HG03064 (cell line): ENCODE measurements at regions not wholly inside any gene's neighbourhood (a gene's known extent, or its start where the extent isn't known, plus 50 kb on each side); places are given as distances from the start of the nearest gene placed in this dataset.
"Not testable (repeated sequence)": the region's sequence is repeated elsewhere in the genome, so short reads cannot be mapped to it uniquely, and the experiment has no call there.

Experiments
- ATAC-seq: cut with Tn5 transposase; IDR thresholded peaks from one replicate; pipeline ENCODE4 v1.9.1; 2021; ENCODE audit warnings: low read depth; ENCODE audit not compliant: unreplicated experiment

DNA sequence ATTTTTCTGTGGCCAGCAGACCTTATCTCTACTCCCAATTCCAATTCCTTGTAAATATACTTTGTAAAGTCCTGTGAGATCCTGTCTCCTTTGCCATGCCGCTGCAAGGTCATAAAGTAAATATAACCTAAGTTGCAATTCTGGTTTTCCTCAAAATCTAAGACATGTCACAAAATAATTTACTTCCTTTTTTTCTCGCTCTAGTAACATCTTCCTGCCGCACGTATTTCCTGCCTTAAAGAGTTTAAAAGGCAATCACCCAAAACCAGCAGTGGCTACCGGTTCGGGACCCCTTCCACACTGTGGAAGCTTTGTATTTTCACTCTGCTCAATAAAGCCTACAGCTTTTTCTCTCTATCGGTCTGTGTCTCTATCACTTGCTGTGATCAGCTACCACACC, 832.0 kb upstream of the SLITRK5 start:
- no peak for ATAC-seq

DNA sequence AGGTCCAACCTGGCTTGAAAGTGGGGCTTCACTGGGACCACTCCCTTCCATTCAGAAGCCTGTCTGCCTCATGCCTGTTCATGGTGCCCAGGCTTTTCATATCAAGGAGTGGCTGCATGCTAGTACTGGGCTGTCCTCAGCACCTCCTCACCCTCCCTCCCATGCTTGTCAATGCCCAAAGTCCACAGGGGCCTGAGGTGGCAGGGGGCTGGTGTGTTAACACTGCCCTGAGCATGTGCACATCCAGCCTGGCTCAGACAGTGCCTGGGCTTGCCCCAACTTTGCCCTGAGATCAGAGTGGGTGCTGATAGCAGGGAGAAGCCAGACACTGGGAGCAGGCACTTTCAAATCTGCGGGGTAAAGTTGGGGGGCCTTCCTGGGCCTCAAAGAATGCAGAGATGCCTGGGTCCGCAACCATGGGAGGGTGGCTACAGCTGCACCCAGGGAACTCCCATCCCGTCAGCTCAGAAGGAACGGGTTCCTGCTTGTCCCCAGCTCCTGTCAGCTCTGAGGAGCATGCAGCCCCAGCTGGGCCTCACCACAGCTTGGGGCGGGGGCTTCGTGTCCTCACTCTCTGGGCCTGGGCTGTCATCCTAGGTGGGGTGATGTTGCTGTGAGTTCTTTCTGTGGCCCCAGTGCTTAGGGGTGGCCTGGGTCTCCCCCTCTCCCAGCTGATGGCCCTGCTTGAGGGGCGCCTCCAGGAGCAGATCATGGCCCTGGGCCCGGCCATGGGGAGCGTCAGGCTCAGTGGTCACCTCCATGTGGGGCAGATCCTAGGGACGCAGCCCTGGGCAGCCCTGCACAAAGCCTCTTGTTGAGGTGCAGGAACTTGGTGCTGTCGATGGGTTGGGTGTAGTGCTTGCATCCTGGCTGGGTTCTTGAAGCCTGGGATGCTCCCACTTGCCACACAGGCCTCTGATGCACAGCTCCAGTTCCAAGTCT, 830.6 kb upstream of the SLITRK5 start:
- ATAC-seq = no peak

DNA sequence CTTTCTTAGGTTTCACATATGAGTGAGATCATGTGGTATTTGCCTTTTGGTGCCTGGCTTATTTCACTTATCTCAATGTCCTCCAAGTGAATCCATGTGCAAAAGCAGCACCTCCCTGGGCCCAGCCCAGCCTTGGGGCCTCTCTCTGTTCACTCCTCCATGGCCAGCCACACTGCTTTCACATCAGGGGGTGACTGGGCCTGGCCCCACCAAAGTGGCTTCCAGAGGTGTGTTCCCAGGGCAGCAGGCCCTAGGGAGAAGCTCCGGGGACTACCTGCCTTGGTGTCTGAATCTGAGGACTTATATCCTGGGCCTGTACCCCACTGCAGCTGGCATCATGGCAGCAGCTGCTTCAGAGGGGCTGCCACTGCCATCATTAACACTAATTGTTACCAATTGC, 829.9 kb upstream of the SLITRK5 start:
- ATAC-seq = no peak

DNA sequence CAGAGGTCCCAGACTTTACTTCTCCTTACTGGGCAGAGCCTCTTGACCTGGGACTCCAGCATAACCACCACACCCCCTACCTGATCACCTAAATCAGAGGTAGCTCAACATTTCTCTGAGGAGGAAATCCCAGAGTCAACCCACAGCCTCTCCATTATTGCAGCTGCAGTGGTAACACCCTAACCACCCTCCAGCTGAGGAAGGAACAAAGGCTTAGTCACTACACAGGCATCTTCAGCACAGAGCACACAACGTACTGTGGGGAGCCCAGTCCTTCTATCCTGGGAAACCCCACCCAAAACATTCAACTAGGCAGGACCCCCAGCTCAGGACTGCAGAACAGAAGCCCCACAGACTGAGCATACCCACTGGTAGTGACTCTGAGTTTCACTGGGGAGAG, 824.7 kb upstream of the SLITRK5 start:
- no peak for ATAC-seq

- ATAC-seq = no peak
Observed at GRCh38 chr13:86848716-86849115, 822.5 kb upstream of the SLITRK5 start.

GRCh38 chr13:86856991-86857390, 814.2 kb upstream of the SLITRK5 start:
- no peak for ATAC-seq

GRCh38 chr13:86858216-86858615, 813.0 kb upstream of the SLITRK5 start:
- ATAC-seq = no peak

DNA sequence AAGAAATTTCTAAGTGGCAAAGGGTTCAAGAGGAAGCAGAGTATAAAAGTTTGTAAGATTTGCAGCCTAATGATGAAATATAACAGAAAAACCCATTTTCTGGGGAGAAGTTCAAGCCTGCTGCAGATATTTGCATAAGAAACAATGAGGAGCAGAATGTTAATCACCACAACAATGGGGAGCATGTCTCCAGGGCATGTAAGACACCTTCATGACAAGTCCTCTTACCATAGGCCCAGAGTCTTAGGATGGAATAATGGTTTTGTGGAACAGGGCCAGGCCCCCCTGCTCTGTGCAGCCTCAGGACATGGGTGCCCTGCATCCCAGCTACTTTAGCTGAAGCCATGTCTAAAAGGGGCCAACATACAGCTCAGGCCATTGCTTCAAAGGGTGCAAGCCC, 809.0 kb upstream of the SLITRK5 start:
- ATAC-seq = no peak

DNA sequence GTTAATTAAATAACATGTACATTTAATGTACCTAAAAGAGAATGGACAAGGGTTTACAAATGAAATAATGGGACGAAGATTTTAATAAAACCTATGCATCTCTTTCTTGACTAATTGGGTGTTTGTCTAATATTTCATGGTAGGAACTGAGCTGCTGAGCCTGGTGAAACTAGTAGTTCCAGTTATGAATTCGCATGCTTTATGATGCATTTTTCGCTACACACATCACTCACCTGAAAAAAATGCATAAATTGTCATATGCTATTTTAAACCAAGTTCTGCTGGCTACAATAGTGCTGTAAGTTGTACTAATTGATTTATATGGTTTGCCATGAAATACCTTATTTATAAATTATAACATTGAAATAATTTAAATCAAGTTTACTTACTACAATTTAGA, 806.8 kb upstream of the SLITRK5 start:
- ATAC-seq = no peak

DNA sequence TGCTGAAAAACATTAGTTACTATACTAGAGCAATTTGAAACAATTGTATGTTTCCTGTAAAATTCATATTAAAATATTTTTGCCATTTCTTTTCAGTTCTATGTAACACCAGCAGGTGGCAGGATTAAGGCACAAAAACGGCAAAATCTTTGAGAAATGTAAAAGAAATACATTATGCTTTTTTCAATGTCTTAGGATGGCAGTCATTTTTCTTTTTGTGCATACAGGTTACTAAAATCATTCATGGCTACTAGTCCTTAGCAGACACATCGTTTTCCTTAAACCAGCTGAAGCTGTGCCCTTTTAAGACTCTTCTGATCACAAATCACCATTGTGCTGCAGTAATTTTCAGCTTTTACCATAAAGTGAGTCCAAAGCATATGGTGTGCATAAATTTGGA, 800.7 kb upstream of the SLITRK5 start:
- no peak for ATAC-seq

- no peak for ATAC-seq
Observed at GRCh38 chr13:86877441-86877840, 793.7 kb upstream of the SLITRK5 start.

- ATAC-seq = no peak
Observed at GRCh38 chr13:86878781-86879180, 792.4 kb upstream of the SLITRK5 start.

- ATAC-seq = no peak
Observed at GRCh38 chr13:86881390-86881789, 789.8 kb upstream of the SLITRK5 start.

DNA sequence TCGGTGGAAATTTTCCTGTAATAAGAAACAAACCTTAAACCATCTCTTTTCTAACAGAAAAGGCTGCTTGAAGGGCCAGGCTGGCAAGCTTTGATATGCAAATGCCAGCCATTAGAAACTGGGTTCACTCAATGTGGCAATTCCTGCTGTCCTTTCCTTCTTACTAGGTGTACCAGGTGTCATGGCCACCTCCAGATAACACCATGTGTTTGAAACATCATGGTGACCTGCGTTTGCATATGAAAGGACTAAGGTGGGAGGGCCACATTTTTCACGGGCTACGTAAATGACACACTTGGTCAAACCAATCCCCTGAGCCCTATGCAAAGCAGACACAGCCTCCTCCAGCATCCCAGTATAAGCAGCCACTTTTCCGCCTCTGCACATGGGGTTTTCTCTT, 789.1 kb upstream of the SLITRK5 start:
- no peak for ATAC-seq

- ATAC-seq = no peak
Observed at GRCh38 chr13:86882835-86883234, 788.3 kb upstream of the SLITRK5 start.

DNA sequence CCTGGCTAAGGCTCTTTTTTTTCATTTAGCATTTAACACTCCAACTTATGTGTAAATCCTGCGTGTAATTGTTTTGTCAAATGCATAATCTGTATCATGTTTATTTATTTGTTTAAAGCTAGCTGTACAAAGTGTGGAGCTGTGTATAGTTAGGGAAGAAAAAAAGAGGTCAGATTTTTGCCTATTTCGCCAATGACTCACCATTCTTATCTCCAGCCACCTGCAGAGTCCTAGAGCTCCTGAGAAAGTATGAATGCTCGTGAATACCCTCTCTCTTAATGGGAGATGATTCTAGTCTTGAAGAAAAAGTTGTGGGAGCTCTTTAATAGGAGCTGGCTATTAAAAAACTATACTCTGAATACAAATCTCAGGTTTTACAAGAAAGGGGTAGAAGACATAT, 778.8 kb upstream of the SLITRK5 start:
- ATAC-seq = no peak

DNA sequence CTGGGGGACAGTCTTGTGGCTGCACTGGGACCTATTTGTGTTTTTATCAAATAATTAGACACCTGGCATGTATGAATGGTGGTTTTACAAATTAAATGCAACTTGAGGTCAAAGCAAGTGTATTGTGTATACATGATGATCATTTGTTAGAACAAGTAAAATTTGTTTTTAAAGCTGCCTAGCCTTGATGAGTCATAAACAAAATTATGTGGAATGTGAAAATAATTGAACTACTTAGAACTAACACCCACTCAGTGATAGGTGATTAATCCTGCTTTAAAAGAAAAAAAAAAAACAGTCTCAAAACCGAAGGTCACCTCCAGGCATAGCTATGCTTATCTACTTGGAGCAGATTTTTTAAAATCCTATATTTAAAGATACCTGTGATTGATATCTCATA, 770.3 kb upstream of the SLITRK5 start:
- no peak for ATAC-seq

DNA sequence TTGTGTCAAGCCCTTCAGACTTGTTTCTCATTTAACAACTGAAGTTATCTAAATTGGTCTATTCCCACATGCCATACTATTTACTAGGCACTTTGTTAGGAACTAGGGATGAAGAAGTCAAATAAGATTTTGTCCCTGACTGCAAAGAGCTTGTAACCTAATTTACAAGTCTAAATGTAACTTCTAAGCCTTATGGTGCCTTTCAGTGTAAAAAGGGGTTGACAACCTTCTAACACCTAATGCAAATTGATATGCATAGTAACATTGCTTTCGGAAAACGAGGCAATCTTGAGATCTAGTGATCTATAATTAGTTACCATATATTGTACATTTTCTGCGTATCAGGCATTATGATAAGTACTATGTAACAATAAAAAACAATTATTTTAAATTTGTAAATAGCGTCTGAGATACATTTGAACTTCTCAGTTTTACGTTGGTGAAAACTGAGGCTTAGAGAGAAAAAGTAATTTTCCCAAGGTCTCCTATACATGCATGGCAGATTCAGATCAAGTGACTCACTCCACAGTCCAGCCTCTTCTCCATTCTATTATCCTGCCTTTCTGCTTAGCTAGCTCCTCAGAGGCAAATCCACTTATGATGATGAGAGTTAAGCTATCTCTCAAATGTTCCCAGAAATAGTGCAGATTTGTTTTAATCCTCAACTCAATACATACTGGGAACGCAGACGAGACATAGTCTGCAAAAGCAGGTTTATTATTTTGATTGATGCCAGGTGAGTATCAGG, 764.9 kb upstream of the SLITRK5 start:
- ATAC-seq = no peak

GRCh38 chr13:86907156-86907555, 764.0 kb upstream of the SLITRK5 start:
- ATAC-seq = no peak

DNA sequence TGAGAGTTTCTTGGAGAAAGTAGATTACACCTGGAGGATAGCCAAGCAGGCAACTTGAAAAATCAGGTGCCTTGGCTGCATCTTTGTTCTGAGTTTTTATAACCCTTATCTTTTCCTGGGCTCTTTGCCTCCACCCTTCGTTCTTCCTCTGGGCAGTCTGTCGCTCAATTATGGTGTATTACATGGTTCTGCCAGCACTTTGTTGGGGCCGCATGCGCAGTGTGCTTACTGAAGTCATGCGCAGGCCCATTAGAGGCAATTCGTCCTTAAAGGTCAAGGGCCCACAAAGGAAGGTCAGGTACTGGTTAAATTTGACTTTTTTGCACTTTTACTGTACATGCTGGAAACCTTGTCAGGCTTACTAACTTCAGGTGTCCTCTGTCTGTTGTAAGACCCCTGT, 761.9 kb upstream of the SLITRK5 start:
- no peak for ATAC-seq

GRCh38 chr13:86914757-86915156, 756.4 kb upstream of the SLITRK5 start:
- ATAC-seq = no peak

- ATAC-seq = not testable (repeated sequence)
Observed at GRCh38 chr13:86917438-86917837, 753.7 kb upstream of the SLITRK5 start.
